ENCODE measurements at regions not wholly inside any gene's neighbourhood (a gene's known extent, or its start where the extent isn't known, plus 50 kb on each side); places are given as distances from the start of the nearest gene placed in this dataset.

DNA sequence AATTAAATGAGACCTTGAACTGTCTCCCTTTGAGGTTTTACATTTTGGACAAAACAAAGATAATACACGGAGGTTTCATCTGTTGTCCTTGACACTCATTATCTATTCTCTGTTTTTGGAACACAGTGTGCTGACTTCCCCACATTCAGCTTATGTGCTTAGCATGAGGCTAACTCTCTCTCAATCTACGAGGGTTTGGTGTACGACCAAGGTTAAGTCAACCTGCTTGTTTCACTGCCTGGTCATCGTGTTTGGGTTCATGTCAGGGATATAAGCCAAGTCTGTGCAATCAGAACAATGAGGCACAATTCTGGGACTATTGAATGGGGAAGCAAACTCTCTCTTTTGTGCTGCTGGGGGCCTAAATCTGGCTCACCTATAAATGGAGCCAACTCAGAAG, 328.5 kb upstream of the USP25 start:
- DNase-seq, result no peak

- no peak for DNase-seq
Observed at GRCh38 chr21:15405214-15405613, 324.6 kb upstream of the USP25 start.

DNA sequence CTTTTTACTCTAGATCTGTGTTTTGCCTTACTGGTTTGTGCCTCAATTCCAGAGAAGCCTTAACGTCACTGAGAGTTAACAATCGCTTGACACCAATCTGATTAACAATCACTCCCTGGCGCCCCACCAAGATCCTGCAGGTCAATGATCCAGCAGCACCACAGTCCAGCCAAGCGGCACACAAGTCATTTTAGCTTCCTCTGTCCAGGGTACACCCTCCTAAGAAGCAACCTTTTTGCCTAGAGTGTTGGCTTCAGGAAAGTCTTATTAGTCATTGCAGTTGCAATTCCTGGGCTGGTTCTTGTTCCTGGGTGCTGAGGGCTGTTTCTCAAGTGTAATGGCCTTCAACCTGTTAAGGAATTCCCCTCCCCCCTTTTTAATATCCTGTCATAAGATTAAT, 323.0 kb upstream of the USP25 start:
- DNase-seq, result no peak

DNA sequence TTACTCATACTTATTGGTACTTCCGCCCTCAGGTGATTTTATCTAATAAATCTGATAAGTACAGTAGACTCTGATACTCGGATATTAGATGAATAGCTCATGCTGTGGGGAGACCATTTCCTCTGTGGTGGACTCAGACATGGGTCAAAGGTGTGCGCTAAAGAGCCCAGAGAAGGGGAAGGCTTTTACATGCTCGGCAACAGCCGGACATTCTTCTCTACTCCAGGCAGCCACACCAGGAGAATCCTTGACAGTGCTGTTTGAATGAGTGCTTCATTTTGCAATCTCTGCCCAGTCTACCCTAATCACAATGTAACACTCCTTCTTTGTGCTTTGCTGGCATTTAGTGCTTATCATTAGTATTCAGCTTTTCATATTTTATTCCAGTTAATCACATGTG, 322.2 kb upstream of the USP25 start:
- no peak for DNase-seq

DNA sequence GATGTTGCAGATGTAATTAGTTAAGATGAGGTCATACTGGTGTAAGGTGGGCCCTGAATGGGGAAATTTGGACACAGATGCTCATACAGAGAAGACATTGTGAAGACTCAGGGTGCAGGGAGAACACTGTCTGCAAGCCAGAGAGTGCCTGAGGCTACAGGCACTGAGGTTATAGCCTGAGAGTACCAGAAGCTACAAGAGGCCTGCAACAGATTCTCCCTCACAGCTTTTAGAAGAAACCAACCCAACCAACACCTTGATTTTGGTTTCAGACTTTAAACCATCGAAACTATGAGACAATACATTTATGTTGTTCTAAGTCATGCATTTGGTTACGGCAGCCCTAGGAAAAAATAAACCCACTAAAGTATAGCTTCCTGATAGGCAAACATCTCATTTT, 321.7 kb upstream of the USP25 start:
- DNase-seq, result no peak

DNA sequence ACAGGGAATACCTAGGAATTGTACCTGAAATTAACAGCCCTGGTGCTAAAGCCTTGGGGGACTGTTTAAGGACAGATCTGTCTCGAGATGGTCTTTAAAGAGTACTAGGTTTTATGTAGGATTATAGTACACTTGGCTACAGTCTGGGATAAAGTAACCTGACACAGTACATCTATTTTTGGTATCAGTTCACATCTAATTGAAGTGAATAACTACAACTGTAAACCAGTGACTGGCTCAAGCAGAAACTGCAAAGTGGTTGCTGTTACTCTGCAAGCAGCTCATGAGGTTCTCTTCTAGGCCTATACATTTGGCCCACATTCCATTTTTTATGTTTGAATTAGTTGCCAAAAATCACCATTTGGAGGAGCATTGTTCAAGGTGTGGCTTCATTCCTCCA, 320.8 kb upstream of the USP25 start:
- no peak for DNase-seq

GRCh38 chr21:15410853-15411252, 318.9 kb upstream of the USP25 start:
- DNase-seq, result no peak

- no peak for DNase-seq
Observed at GRCh38 chr21:15414057-15414456, 315.7 kb upstream of the USP25 start.

DNA sequence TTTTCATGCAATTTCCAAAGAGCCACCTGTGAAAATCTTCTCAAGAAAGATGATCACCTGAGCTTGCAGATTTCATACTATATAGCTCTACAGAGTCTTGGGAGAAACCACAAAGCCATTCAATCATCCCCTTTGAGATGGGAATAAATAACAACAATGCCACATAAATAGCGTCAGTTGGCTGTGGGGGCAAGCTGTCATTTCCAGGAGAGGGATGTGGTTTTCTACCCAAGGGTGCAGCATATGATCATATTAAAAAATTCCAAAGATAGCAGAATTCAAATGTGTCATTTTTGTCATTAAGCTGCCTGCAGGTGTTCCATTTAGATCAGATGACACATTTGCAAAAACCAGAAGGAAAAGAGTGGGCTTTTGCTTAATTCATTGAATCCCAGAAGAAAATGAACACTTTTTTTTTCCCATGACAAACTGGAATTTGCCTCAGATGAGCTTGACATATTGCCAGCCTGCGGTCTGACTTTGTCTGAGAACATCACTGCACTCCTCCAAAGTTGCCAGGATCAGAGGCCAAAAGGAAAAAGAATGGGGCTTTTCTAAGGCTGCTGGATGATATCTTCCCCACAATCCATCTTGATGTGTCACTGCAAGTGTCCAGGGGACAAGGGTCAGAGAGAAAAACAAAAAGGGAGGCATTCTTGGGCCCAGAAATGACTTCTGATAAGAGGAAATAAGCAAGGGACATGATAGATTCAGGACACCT, 314.1 kb upstream of the USP25 start:
- no peak for DNase-seq

DNA sequence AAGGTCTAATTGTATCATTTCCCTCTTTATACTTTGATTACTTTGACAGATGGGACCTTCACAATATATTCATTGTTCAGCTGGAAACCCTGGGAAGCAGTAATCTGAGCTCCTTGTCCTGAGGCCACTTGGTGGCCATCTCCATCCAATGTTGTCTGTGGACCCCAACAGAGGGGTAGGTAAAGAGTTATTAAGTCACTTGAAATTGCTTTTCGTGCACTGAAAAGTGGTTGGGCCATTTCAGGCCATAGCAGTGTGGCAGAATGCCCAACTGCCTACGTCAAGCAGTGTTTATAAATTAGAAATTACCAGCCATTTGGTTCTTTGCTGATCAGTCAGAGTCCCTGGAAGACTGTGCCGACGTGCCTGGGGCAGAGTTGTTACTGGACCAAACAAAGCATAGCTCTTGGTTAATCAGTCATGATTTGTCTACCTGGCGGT, 308.3 kb upstream of the USP25 start:
- no peak for DNase-seq

DNA sequence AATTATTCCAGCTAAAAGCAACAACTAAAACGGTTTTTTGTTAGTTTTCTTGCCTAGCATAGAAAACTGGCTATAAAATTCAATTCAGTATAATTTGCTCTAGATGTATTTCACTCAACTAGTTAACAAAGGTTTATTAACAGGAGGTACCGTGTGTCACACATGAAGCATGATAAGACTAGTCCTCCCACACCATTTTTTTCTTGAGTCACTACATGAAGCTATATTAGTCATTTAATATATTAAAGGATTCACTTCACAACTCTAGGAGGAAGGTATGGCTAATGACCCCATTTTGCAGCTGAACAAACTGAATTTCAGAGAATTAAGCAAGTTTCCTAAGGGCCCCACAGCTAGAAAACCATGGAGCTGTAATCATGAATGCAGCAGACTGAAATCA, 307.8 kb upstream of the USP25 start:
- no peak for DNase-seq

GRCh38 chr21:15422783-15423182, 307.0 kb upstream of the USP25 start:
- DNase-seq, result no peak

- DNase-seq, result no peak
Observed at GRCh38 chr21:15423676-15424445, 305.9 kb upstream of the USP25 start.

DNA sequence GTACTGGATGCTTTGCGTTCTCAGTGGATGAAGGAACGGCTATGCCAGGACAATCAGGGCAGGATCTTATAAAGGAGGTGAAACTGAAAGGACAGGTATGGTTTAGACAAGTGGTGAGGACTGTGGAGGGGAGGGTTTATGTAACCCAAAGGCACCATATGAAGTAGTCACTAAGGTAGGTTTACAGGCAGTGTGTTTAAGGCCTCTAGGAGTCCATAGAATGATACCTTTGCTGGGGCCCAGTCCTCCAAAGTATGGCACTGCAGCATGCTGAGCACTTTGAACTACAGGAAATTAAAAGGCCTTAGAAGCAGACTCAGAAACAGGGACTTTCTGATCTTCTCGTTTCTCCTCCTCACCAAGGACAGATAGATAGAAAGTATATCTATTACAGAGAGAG, 304.7 kb upstream of the USP25 start:
- DNase-seq, result no peak

DNA sequence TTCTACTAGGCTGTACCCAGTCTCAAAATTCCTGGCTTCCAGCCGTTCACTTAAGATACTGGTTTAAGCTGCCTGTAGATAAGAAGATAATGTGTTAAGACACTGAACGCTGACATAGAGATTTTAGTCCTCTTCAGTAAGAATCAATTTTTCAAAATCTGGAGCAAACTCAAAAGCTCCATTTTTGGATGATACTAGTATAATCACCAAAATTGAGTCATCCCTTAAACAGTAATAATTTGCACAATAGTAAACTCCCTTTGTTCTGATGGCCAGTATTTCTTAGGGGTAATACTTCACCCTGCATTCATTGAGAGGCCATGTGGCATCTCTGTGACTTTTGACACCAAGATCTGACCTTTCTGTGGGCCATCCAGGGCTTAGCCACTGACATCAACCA, 299.8 kb upstream of the USP25 start:
- no peak for DNase-seq

- DNase-seq, result no peak
Observed at GRCh38 chr21:15430577-15430976, 299.2 kb upstream of the USP25 start.

GRCh38 chr21:15431053-15431452, 298.7 kb upstream of the USP25 start:
- DNase-seq, result no peak

GRCh38 chr21:15433091-15433490, 296.7 kb upstream of the USP25 start:
- no peak for DNase-seq

DNA sequence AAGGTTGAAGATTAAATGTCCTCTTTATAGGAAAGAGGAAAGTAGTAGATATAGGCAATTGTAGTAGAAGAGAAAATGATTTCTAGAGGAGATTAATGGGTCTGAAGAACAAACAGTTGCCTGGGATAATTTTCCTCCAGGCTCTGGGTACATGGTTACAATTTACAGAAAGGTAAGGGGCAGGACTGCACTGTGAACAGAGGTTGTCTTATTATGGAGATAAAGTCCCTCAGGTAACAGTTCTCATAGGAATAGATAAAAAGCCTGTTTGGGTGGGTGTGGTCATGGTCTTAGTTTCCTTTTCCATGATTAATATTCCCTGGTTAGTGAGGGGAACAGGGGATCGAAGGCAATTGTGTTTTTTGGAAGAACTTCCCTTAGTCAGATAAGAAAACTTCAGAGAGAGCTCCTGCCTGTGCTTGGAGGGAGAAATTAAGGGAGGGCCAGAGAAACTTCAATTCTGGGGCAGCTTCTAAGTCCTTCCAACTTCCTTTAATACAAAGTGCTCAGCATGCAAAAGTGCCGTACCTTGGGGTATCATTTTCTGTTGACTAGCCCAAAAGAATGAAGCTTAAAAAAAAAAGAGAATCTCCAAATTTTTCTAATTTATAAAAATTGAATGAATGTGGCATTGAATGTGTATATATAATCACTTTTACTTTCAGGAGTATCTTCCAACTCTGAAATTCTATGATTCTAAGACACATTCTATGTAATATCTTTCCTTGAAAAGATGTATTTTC, 295.4 kb upstream of the USP25 start:
- no peak for DNase-seq

DNA sequence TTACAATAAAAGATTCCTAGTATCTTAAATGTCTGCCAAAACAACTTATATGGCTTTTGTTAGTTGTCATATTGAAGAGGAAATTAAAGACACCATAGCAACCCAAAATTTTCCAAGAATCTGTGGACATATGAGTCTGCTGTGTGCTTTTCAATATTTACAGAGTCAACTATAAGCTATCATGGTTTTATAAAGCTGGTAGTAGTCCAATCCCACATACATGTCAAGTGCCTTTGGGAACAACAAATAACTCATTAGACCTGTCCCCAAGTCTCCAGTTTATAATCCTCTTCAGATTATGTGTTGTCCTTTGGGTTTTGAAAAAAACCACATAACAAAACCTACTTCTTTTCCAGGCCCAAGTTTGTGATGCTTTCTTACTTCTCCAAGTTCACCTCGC, 293.8 kb upstream of the USP25 start:
- no peak for DNase-seq

- no peak for DNase-seq
Observed at GRCh38 chr21:15437883-15438282, 291.9 kb upstream of the USP25 start.

DNA sequence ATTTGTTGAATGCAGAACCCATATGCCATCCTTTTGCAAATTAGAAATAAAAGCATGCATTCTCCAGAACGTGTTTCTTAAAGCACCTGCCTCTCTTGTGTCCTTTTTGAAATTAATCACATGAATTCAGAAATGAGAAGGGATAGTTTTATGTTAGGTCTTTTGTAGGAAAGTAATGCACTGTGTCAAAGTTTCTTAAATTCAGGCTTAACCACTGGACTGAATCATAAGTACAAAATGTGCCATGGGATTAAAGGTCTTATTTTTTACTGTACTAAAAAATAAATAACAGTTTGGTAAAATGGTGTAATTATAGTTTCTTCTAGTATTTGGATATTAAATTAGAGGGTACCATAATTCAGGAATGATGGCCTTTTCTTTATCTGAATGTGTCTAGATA, 290.1 kb upstream of the USP25 start:
- DNase-seq, result no peak

DNA sequence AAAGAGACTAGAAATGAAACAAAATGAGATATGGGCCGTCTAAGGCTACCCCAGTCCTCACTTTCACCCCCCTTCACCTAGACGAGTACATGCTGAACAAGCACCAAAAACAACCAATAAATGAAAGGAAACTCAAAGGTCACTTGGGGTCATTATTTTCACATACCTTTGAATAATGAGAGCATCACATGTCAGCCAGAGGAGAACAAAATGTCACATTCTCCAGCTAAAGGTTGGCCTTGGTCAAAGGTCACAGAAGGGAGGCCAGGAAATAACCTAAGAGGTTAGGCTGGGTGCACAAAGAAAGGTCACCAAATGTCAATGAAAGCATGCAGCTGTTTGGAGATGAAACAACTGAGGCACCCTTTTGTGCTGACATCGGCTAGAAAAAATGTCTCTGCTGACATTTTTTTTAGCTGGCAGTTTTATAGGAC, 288.7 kb upstream of the USP25 start:
- DNase-seq, result no peak

DNA sequence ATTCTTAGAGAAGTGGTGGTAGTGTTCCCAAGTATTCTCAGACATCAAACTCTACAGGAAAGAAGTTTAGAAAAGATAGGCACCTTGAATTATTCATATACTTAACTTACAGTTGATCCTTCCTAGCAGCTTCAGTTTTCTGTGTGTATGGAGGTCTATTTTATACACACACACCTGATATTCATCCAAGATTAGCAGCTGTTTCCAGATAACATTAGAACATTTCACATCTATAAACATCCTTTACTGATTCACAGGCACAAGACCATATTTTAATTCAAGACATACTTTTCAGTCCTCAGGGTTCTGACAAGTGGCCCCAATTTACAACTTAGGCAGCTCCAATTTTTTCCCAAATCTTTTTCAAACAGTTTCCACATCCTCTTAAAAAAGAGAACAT, 287.8 kb upstream of the USP25 start:
- no peak for DNase-seq
